AG04450 (cell line): ENCODE measurements at regions not wholly inside any gene's neighbourhood (a gene's known extent, or its start where the extent isn't known, plus 50 kb on each side); places are given as distances from the start of the nearest gene placed in this dataset.

Source experiments
- CTCF ChIA-PET: fragments of 300-600, 350-600 bp; formaldehyde crosslinking; extraction: SDS; loops from one replicate; lab custom pipeline; 2022; ENCODE audit warnings: antibody characterized with exemption, inconsistent platforms; lab: Charles Lee
- POLR2A ChIA-PET: fragments of 350-600 bp; formaldehyde crosslinking; extraction: SDS; loops from one replicate; lab custom pipeline; 2021; ENCODE audit warnings: antibody characterized with exemption, inconsistent platforms; lab: Yijun Ruan, JAX
- DNase-seq: peaks from one replicate; pipeline ENCODE4 v3.0.0-alpha.2; 2011; ENCODE audit warnings: low read depth, low spot score
- H3K27ac ChIP-seq: one replicate; pipeline ENCODE4 v1.5.1; 2012; ENCODE audit warnings: low read depth, low read length, control low read depth
- H3K27me3 ChIP-seq: one replicate; pipeline ENCODE4 v1.6.0; 2012; ENCODE audit warnings: low read length; ENCODE audit not compliant: control insufficient read depth, insufficient read depth
- H3K4me3 ChIP-seq: 2 replicates; pipeline ENCODE4 v1.5.1; 2011; ENCODE audit warnings: mild to moderate bottlenecking, low read depth, low read length, control low read depth
- H3K9me3 ChIP-seq: 2 replicates; pipeline ENCODE4 v1.5.1; 2012; ENCODE audit warnings: low read length; ENCODE audit not compliant: control insufficient read depth, insufficient read depth
- TF ChIP-seq, protein P1 (sequence below): IDR thresholded peaks from 2 replicates; pipeline ENCODE4 v1.5.1; 2011; ENCODE audit warnings: low read depth, low read length, control low read depth, inconsistent platforms

- H3K27me3 ChIP-seq = no peaks in the 10 kb centered on the region
- no peak for DNase-seq
- ChIA-PET CTCF (interaction anchor here (0.7 to 0.8 kb wide), 2 partner anchors 20 to 89 kb away, joined by 3 read pairs; no protein-coding TSS in a partner anchor), POLR2A (no interaction called here)
- H3K9me3 ChIP-seq = no peaks in the 10 kb centered on the region
- TF ChIP-seq, protein P1, sequence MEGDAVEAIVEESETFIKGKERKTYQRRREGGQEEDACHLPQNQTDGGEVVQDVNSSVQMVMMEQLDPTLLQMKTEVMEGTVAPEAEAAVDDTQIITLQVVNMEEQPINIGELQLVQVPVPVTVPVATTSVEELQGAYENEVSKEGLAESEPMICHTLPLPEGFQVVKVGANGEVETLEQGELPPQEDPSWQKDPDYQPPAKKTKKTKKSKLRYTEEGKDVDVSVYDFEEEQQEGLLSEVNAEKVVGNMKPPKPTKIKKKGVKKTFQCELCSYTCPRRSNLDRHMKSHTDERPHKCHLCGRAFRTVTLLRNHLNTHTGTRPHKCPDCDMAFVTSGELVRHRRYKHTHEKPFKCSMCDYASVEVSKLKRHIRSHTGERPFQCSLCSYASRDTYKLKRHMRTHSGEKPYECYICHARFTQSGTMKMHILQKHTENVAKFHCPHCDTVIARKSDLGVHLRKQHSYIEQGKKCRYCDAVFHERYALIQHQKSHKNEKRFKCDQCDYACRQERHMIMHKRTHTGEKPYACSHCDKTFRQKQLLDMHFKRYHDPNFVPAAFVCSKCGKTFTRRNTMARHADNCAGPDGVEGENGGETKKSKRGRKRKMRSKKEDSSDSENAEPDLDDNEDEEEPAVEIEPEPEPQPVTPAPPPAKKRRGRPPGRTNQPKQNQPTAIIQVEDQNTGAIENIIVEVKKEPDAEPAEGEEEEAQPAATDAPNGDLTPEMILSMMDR = peak; percentile 23; the same call in 1 of the 2 replicates
- no peak overlapping the region for H3K27ac ChIP-seq
- H3K4me3 ChIP-seq = no peak overlapping the region
These were observed 975.2 kb downstream of the SORCS1 start for GRCh38 chr10:106189292-106189691.

DNA sequence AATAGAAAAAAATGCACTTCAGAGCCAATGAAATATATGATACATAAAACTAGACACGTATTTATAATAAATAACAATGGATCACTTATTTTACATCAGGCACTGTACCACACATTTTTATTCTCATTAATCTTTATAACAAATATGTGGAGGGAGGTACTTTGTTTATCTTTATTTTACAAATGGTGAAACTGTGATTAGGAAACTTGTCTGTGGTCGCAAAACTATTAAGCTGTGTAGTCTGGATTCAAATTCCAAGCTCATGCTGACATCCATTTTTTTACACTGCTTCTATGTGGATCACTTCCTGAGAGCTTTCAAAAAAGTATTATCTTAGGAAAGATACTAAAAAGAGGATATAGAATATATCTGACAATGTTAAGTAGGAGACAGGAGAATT, 978.6 kb downstream of the SORCS1 start:
- CTCF ChIA-PET = no interaction called here
- DNase-seq = no peak
- POLR2A ChIA-PET = no interaction called here

GRCh38 chr10:106183041-106183440, 981.5 kb downstream of the SORCS1 start:
- TF ChIP-seq, protein P1 = no peak
- ChIA-PET CTCF (no interaction called here), POLR2A (no interaction called here)
- Histone ChIP-seq H3K27me3 (no peaks in the 10 kb centered on the region), H3K9me3 (no peaks in the 10 kb centered on the region), H3K4me3 (no peak overlapping the region), H3K27ac (no peak overlapping the region)
- no peak for DNase-seq

More for the DNA sequence above, 978.6 kb downstream of the SORCS1 start:
- no peak overlapping the region for H3K27ac ChIP-seq
- no peaks in the 10 kb centered on the region for H3K9me3 ChIP-seq
- no peak overlapping the region for H3K4me3 ChIP-seq
- TF ChIP-seq, protein P1 = no peak
- no peaks in the 10 kb centered on the region for H3K27me3 ChIP-seq

DNA sequence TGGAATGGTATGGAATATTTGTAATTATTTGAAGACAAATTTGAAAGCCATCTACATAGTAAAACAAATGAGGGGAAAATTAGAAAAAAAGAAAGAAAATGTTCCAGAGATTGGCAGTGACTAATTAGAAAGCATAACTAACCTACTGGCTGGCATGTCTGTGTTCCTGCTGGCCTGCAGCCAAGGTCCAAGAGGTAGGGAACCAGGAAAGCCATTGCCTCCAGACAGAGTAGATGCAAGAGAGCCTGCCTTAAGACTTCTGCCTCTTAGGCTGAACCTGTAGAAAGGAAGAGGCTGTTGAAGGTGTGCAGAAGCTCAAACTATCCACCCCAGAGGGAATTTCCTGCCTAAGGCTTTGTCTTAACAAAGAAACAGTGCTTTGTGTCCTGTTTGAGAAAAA, 982.0 kb downstream of the SORCS1 start:
- no peak overlapping the region for H3K27ac ChIP-seq
- POLR2A ChIA-PET = no interaction called here
- no peak overlapping the region for H3K4me3 ChIP-seq
- H3K27me3 ChIP-seq = no peaks in the 10 kb centered on the region
- no peak for DNase-seq
- CTCF ChIA-PET = no interaction called here
- TF ChIP-seq, protein P1 = no peak
- no peaks in the 10 kb centered on the region for H3K9me3 ChIP-seq

- POLR2A ChIA-PET = no interaction called here
- Histone ChIP-seq H3K9me3 (no peaks in the 10 kb centered on the region; the same call in 1 of the 2 replicates), H3K4me3 (no peak overlapping the region), H3K27me3 (no peaks in the 10 kb centered on the region), H3K27ac (no peak overlapping the region)
- TF ChIP-seq, protein P1 = no peak
- CTCF ChIA-PET = no interaction called here
- no peak for DNase-seq
These were observed 983.0 kb downstream of the SORCS1 start for GRCh38 chr10:106181501-106181900.
